Spleen (tissue), 11 donors: ENCODE measurements at regions not wholly inside any gene's neighbourhood (a gene's known extent, or its start where the extent isn't known, plus 50 kb on each side); places are given as distances from the start of the nearest gene placed in this dataset.

Source experiments
- DNase-seq: peaks from one replicate; pipeline ENCODE4 v3.0.0-alpha.2; 2020
- H3K27ac ChIP-seq, 8 donors: fragments of 200-600 bp; sonication (generic) in 7 of 8; 1 replicate in 4 of 8; 2 replicates in 4 of 8; pipeline versions ENCODE4 v1.5.0 to v1.8.0; 2016 to 2021; ENCODE audit warnings: inconsistent platforms in 4 of 8, mild to moderate bottlenecking in 4 of 8, moderate library complexity in 1 of 8
- H3K27me3 ChIP-seq, 7 donors: fragments of 200-600 bp; sonication (generic) in 6 of 7; replicated peaks in 1 of 7; 1 replicate in 4 of 7; 2 replicates in 3 of 7; pipeline versions ENCODE4 v1.5.0 to v1.8.0; 2016 to 2021; ENCODE audit warnings: inconsistent platforms in 3 of 7, mild to moderate bottlenecking in 1 of 7
- H3K36me3 ChIP-seq, 6 donors: fragments of 200-600 bp; sonication (generic) in 5 of 6; 1 replicate in 4 of 6; 2 replicates in 2 of 6; pipeline versions ENCODE4 v1.5.0 to v1.8.0; 2016 to 2021; ENCODE audit warnings: inconsistent platforms in 2 of 6
- H3K4me1 ChIP-seq, 6 donors: fragments of 200-600 bp; sonication (generic) in 5 of 6; 1 replicate in 3 of 6; 2 replicates in 3 of 6; pipeline versions ENCODE4 v1.5.0 to v1.8.0; 2016 to 2021; ENCODE audit warnings: inconsistent platforms in 3 of 6
- H3K4me3 ChIP-seq, 8 donors: fragments of 200-600 bp; sonication (generic) in 7 of 8; 1 replicate in 4 of 8; 2 replicates in 4 of 8; pipeline versions ENCODE4 v1.5.0 to v1.8.0; 2016 to 2021; ENCODE audit warnings: inconsistent platforms in 4 of 8, mild to moderate bottlenecking in 4 of 8, moderate library complexity in 2 of 8
- H3K9me3 ChIP-seq, 8 donors: fragments of 200-600 bp; sonication (generic) in 7 of 8; 1 replicate in 4 of 8; 2 replicates in 4 of 8; pipeline versions ENCODE4 v1.5.0 to v1.8.0; 2016 to 2021; ENCODE audit warnings: inconsistent platforms in 4 of 8
- CTCF ChIP-seq, 11 experiments: fragments of 200-600 bp in 7 of 11; fragments of 450-650 bp in 4 of 11; sonication (generic) in 4 of 11; IDR thresholded peaks in 8 of 11; conservative IDR thresholded peaks in 3 of 11; 1 replicate in 7 of 11; 2 replicates in 4 of 11; pipeline versions ENCODE4 v1.4.0 to v1.8.0; 2016 to 2021; ENCODE audit warnings: antibody characterized with exemption in 11 of 11, inconsistent platforms in 4 of 11, mild to moderate bottlenecking in 1 of 11
- POLR2A ChIP-seq, 3 donors: fragments of 450-650 bp; IDR thresholded peaks; one replicate each; pipeline ENCODE4 v1.5.1; 2017; ENCODE audit warnings: antibody characterized with exemption in 3 of 3, mild to moderate bottlenecking in 1 of 3
- POLR2AphosphoS5 ChIP-seq, 3 donors: sonication (generic); formaldehyde crosslinking; IDR thresholded peaks; one replicate each; pipeline ENCODE4 v1.5.1; 2017; ENCODE audit warnings: antibody characterized with exemption in 3 of 3
- WGBS, 5 donors: extraction: QIAGEN DNeasy Blood & Tissue Kit in 3 of 5; methylation state at CpG; one replicate each; pipeline versions ENCODE4 v1.1.5 to v1.1.7; 2013 to 2018; 5-methylcytosine and 5-hydroxymethylcytosine counted together
- intact Hi-C: fragments of 100-400 bp; cut with DNase I; formaldehyde crosslinking; loops from one replicate; pipeline ENCODE4 v1.15.0; 2023; ENCODE audit warnings: low total_unique reads
- donor health status: healthy with polysubstance abuse.
- donor health status: DM: no; HTN: no; CAD: no; lungs with moderate emphysema.
- donor health status: DM: no; HTN: no; CAD: no.
- donor health status: Bipolar disorder and iron deficiency.
- donor health status: healthy.
- donor health status: DM: no; HTN: no; CAD: no.
- donor health status: DM: yes; HTN: yes; CAD: no.

GRCh38 chr6:56736804-56737203 lies 94.1 kb upstream of the DST start:
- TF ChIP-seq POLR2AphosphoS5 (IDR thresholded peaks at IDR 0.05) (no peak), CTCF (IDR thresholded peaks at IDR 0.05 in 8 of 11, conservative IDR thresholded peaks at IDR 0.05 in 3 of 11) (no peak), POLR2A (IDR thresholded peaks at IDR 0.05) (no peak)
- no peaks in the 10 kb centered on the region for H3K27me3 ChIP-seq
- no peak for DNase-seq
- intact Hi-C loops, result no loop called here
- H3K36me3 ChIP-seq, result no peaks in the 10 kb centered on the region
- WGBS, 5 donors, result 87 to 93% (median 91%) methylated on average over 4 of the region's 4 CpGs
- H3K27ac ChIP-seq, result no peak overlapping the region
- no peak overlapping the region for H3K4me3 ChIP-seq
- peaks cover 0 to 16% (median 5%) of the 10 kb centered on the region in 6 donors for H3K4me1 ChIP-seq
- no peaks in the 10 kb centered on the region for H3K9me3 ChIP-seq

- Histone ChIP-seq H3K4me3 (no peak overlapping the region), H3K27ac (no peak overlapping the region), H3K4me1 (peaks cover 0 to 25% (median 11%) of the 10 kb centered on the region in 6 donors), H3K9me3 (no peaks in the 10 kb centered on the region), H3K27me3 (no peaks in the 10 kb centered on the region), H3K36me3 (no peaks in the 10 kb centered on the region)
- intact Hi-C loops, result no loop called here
- no peak for DNase-seq
- WGBS, 5 donors, result 60 to 78% (median 64%) methylated on average over 2 of the region's 2 CpGs
- TF ChIP-seq CTCF (IDR thresholded peaks at IDR 0.05 in 8 of 11, conservative IDR thresholded peaks at IDR 0.05 in 3 of 11), result no peak
- TF ChIP-seq POLR2A (IDR thresholded peaks at IDR 0.05), result no peak
- no peak for TF ChIP-seq POLR2AphosphoS5 (IDR thresholded peaks at IDR 0.05)
These were observed 91.6 kb upstream of the DST start for GRCh38 chr6:56734335-56734734.

- TF ChIP-seq POLR2AphosphoS5 (IDR thresholded peaks at IDR 0.05), result no peak
- TF ChIP-seq POLR2A (IDR thresholded peaks at IDR 0.05), result no peak
- no peak for TF ChIP-seq CTCF (IDR thresholded peaks at IDR 0.05 in 8 of 11, conservative IDR thresholded peaks at IDR 0.05 in 3 of 11)
These were observed 90.6 kb upstream of the DST start for GRCh38 chr6:56733211-56733697.

GRCh38 chr6:56732517-56732916 lies 89.8 kb upstream of the DST start:
- TF ChIP-seq POLR2A (IDR thresholded peaks at IDR 0.05) (no peak), POLR2AphosphoS5 (IDR thresholded peaks at IDR 0.05) (no peak), CTCF (IDR thresholded peaks at IDR 0.05 in 8 of 11, conservative IDR thresholded peaks at IDR 0.05 in 3 of 11) (no peak)
- intact Hi-C loops, result no loop called here
- no peaks in the 10 kb centered on the region for H3K27me3 ChIP-seq
- H3K36me3 ChIP-seq, result no peaks in the 10 kb centered on the region
- no peaks in the 10 kb centered on the region for H3K9me3 ChIP-seq
- no peak for DNase-seq
- no peak overlapping the region for H3K4me3 ChIP-seq
- WGBS, 5 donors, result 88 to 94% (median 91%) methylated on average over 4 of the region's 4 CpGs
- H3K27ac ChIP-seq, result no peak overlapping the region
- peaks cover 0 to 25% (median 11%) of the 10 kb centered on the region in 6 donors for H3K4me1 ChIP-seq

More at GRCh38 chr6:56733211-56733697, 90.6 kb upstream of the DST start:
- no peaks in the 10 kb centered on the region for H3K27me3 ChIP-seq
- peaks cover 0 to 25% (median 11%) of the 10 kb centered on the region in 6 donors for H3K4me1 ChIP-seq
- no peak overlapping the region for H3K27ac ChIP-seq
- no peaks in the 10 kb centered on the region for H3K9me3 ChIP-seq
- H3K4me3 ChIP-seq, result no peak overlapping the region
- H3K36me3 ChIP-seq, result no peaks in the 10 kb centered on the region
- 95 to 100% (median 100%) methylated on average over 1 of the region's 1 CpG for WGBS, 5 donors
- intact Hi-C loops, result no loop called here
- no peak for DNase-seq
